ENCODE measurements at regions not wholly inside any gene's neighbourhood (a gene's known extent, or its start where the extent isn't known, plus 50 kb on each side); places are given as distances from the start of the nearest gene placed in this dataset.

DNA sequence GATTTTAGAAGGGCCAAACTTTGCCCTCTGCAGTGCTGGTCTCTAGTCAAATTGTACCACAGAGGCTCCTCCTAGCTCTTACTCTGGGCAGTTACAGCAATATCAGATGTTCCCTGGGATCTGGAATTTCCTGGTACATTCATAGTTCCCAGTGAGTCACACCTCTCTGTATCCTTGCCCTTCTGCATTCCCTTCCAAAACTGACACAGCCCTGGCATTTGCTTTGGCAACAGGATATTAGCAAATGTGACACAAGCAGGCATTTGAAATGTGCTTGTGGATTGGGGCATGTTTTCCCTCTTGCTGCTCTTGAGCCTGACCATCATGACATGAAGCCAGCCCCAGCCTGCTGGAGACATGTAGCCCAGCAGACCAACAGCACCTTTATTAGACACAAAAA lies 284.7 kb upstream of the AKR1E2 start:
- POLR2A ChIA-PET: no interaction called here
- DNase-seq: no peak

DNA sequence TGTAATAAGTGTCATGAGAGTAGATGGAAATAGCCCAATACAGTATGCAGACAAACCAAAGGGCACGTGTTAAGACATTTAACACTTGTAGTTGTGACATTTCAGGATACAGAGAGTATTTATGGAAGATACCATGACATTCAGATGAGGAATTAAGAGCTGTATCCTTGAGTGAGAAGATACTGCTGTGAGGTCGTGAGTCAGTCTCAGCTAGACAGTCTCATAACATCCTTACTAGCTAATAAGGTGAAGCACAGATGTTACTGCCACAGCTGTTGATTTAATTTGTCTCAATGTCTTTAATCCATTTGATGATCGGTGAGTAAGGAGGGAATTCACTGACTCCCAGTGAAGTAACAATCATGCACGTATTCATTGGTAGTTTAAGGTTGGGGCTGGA lies 288.0 kb upstream of the AKR1E2 start:
- Mint-ChIP-seq H3K27ac (ENCODE audit: unreplicated experiment) (no peak overlapping the region), H3K36me3 (ENCODE audit: insufficient read depth, unreplicated experiment) (no peaks in the 10 kb centered on the region), H3K4me3 (ENCODE audit: unreplicated experiment) (no peak overlapping the region), H3K9me3 (ENCODE audit: unreplicated experiment) (peaks cover 15% of the 10 kb centered on the region), H3K4me1 (ENCODE audit: low read depth, unreplicated experiment) (no peaks in the 10 kb centered on the region), H3K27me3 (ENCODE audit: insufficient read depth, unreplicated experiment) (peaks cover 4% of the 10 kb centered on the region)
- intact Hi-C loops (cut with micrococcal nuclease; ENCODE audit: unreplicated experiment): no loop called here
- POLR2A ChIA-PET: no interaction called here
- BruUV-seq (replicated peaks): no TSS peak
- no peak for DNase-seq
- Histone ChIP-seq H3K9me3 (no peaks in the 10 kb centered on the region; the same call in none of the 2 replicates), H3K4me1 (no peaks in the 10 kb centered on the region), H3K4me3 (ENCODE audit: low read depth, low read length) (no peak overlapping the region), H3K27me3 (replicated peaks; ENCODE audit: control insufficient read depth, insufficient read depth, low read length) (no peaks in the 10 kb centered on the region), H3K36me3 (ENCODE audit: control insufficient read depth, insufficient read depth, low read length) (no peaks in the 10 kb centered on the region)
- TF ChIP-seq, protein P1, sequence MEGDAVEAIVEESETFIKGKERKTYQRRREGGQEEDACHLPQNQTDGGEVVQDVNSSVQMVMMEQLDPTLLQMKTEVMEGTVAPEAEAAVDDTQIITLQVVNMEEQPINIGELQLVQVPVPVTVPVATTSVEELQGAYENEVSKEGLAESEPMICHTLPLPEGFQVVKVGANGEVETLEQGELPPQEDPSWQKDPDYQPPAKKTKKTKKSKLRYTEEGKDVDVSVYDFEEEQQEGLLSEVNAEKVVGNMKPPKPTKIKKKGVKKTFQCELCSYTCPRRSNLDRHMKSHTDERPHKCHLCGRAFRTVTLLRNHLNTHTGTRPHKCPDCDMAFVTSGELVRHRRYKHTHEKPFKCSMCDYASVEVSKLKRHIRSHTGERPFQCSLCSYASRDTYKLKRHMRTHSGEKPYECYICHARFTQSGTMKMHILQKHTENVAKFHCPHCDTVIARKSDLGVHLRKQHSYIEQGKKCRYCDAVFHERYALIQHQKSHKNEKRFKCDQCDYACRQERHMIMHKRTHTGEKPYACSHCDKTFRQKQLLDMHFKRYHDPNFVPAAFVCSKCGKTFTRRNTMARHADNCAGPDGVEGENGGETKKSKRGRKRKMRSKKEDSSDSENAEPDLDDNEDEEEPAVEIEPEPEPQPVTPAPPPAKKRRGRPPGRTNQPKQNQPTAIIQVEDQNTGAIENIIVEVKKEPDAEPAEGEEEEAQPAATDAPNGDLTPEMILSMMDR (IDR thresholded peaks at IDR 0.05; ENCODE audit: insufficient read depth in 1 of 2, low read depth in 1 of 2, low read length in 1 of 2, severe bottlenecking in 1 of 2, unreplicated experiment in 1 of 2): no peak
- CTCF ChIA-PET: interaction anchor here (0.7 kb wide), 1 partner anchor 121 kb away, joined by 3 read pairs; no protein-coding TSS in a partner anchor

More for the DNA sequence above, 284.7 kb upstream of the AKR1E2 start:
- intact Hi-C loops (cut with micrococcal nuclease; ENCODE audit: unreplicated experiment): no loop called here
- CTCF ChIA-PET: interaction anchor here (0.7 kb wide), 1 partner anchor 35 kb away, joined by 3 read pairs; no protein-coding TSS in a partner anchor
- Mint-ChIP-seq H3K36me3 (ENCODE audit: insufficient read depth, unreplicated experiment) (no peaks in the 10 kb centered on the region), H3K4me1 (ENCODE audit: low read depth, unreplicated experiment) (peaks cover 1% of the 10 kb centered on the region), H3K27ac (ENCODE audit: unreplicated experiment) (no peak overlapping the region), H3K9me3 (ENCODE audit: unreplicated experiment) (peaks cover 15% of the 10 kb centered on the region), H3K4me3 (ENCODE audit: unreplicated experiment) (no peak overlapping the region), H3K27me3 (ENCODE audit: insufficient read depth, unreplicated experiment) (peaks cover 16% of the 10 kb centered on the region)
- Histone ChIP-seq H3K4me3 (ENCODE audit: low read depth, low read length) (no peak overlapping the region), H3K9me3 (no peaks in the 10 kb centered on the region; the same call in none of the 2 replicates), H3K4me1 (no peaks in the 10 kb centered on the region; the same call in 1 of the 2 replicates), H3K36me3 (ENCODE audit: control insufficient read depth, insufficient read depth, low read length) (no peaks in the 10 kb centered on the region), H3K27me3 (replicated peaks; ENCODE audit: control insufficient read depth, insufficient read depth, low read length) (no peaks in the 10 kb centered on the region)
- TF ChIP-seq, protein P1 (IDR thresholded peaks at IDR 0.05; ENCODE audit: insufficient read depth in 1 of 2, low read depth in 1 of 2, low read length in 1 of 2, severe bottlenecking in 1 of 2, unreplicated experiment in 1 of 2): no peak
- BruUV-seq (replicated peaks): no TSS peak

DNA sequence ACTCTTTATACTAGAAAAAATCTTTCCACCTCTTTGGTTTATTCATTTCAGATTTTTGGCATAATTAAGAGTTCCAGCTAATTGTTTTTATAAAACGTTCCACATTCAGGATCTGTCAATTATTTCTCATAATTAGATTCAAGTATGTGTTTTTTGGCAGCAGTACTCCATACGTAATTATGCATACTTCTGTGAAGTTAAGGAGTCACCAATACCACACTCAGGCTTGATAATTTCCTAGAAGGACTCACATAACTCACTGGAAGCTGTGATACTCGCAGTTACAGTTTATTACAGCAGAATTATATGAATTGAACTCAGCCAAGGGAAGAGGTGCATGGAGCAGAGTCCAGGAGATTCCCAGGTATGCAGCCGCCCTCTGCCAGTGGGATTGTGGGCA lies 290.5 kb upstream of the AKR1E2 start:
- Mint-ChIP-seq H3K27me3 (ENCODE audit: insufficient read depth, unreplicated experiment) (peaks cover 9% of the 10 kb centered on the region), H3K36me3 (ENCODE audit: insufficient read depth, unreplicated experiment) (no peaks in the 10 kb centered on the region), H3K27ac (ENCODE audit: unreplicated experiment) (no peak overlapping the region), H3K4me1 (ENCODE audit: low read depth, unreplicated experiment) (no peaks in the 10 kb centered on the region), H3K9me3 (ENCODE audit: unreplicated experiment) (peaks cover 15% of the 10 kb centered on the region), H3K4me3 (ENCODE audit: unreplicated experiment) (no peak overlapping the region)
- intact Hi-C loops (cut with micrococcal nuclease; ENCODE audit: unreplicated experiment): no loop called here
- ChIA-PET POLR2A (no interaction called here), CTCF (no interaction called here)
- no peak overlapping the region for H3K4me3 ChIP-seq (ENCODE audit: low read depth, low read length)
- BruUV-seq (replicated peaks): no TSS peak
- no peaks in the 10 kb centered on the region; the same call in none of the 2 replicates for H3K9me3 ChIP-seq
- DNase-seq: no peak
- H3K36me3 ChIP-seq (ENCODE audit: control insufficient read depth, insufficient read depth, low read length): no peaks in the 10 kb centered on the region
- no peaks in the 10 kb centered on the region for H3K27me3 ChIP-seq (replicated peaks; ENCODE audit: control insufficient read depth, insufficient read depth, low read length)
- H3K4me1 ChIP-seq: no peaks in the 10 kb centered on the region
- TF ChIP-seq, protein P1 (IDR thresholded peaks at IDR 0.05; ENCODE audit: insufficient read depth in 1 of 2, low read depth in 1 of 2, low read length in 1 of 2, severe bottlenecking in 1 of 2, unreplicated experiment in 1 of 2): no peak
